NCI-H460 (cell line): ENCODE measurements at regions not wholly inside any gene's neighbourhood (a gene's known extent, or its start where the extent isn't known, plus 50 kb on each side); places are given as distances from the start of the nearest gene placed in this dataset.

Experiments
- DNase-seq: peaks from one replicate; pipeline ENCODE4 v3.0.0-alpha.2; 2016; ENCODE audit warnings: low read depth; ENCODE audit errors: extremely low read depth

DNA sequence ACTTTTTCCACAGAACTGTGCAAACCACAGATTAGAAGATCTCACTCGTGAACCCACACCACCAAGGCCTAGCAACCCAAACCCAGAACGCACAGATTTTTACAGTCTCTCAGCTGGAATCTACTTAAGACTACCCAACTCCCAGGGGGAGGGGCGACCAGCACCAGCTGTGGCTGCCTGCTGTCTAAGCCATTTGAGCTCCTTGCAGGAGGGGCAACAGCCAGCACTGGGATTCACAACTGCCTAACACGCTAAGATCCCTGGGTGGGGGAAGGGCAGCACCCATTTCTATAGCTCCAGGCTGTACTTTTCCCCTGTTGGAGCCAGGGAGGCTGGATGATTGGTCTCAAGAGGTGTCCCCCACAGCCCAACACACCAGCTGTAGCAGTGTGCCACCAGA is 368.8 kb downstream of the SUCLA2 start:
- DNase-seq, result no peak

DNA sequence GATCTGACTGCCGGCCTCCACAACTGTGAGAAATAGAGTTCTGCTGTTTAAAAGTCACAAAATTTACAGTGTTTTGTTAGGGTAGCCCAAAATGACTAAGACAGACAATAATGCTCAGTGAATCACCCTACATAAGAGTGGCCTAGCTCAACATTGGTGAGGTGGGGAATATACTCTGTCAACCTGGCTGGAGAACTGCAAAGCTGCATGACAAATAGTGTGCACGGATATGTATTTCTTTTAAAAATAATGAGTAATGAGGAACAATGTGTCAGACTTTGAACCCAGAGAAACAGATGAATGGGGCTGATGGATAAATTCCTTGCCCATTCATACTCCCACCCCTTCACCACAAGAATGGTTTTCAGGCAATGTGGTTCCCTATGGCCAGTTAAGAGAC is 372.4 kb downstream of the SUCLA2 start:
- no peak for DNase-seq

DNA sequence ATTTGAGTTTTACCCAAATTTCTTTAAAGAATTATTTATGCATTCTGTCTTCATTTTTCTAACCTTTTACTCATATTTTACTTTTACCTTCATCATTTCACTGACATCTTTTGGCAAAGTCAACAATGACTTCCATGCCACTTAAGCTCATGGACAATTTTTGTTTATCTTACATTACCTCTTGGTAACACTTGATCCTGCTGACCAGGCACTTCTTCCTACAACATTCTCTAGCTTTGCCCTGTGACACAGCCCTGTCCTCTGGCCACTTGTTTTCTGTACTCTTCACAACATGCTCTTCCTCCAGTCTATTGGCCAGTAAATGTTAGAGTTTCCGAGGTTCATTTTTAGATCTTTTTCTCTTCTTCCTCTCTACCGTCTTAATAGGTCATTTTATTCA is 377.2 kb downstream of the SUCLA2 start:
- DNase-seq, result no peak

DNA sequence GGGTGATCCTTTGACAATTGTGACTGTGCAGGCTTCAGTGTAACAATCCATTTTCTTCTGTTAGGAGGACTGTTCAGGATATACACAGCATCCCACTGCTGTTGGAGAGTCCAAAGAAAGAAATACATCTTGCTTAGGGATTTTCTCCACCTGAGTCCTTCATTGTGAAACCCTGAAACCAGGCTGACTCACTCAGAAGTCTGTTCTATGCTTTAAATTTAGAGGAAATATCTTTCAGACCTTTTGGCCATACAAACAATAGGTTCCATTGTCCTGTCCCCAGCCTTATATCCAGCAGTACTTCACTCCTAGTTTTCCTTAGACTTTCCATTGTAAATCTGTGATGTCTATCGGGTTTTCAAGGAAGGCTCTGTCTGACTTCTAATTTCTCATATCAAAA is 379.1 kb downstream of the SUCLA2 start:
- no peak for DNase-seq

DNA sequence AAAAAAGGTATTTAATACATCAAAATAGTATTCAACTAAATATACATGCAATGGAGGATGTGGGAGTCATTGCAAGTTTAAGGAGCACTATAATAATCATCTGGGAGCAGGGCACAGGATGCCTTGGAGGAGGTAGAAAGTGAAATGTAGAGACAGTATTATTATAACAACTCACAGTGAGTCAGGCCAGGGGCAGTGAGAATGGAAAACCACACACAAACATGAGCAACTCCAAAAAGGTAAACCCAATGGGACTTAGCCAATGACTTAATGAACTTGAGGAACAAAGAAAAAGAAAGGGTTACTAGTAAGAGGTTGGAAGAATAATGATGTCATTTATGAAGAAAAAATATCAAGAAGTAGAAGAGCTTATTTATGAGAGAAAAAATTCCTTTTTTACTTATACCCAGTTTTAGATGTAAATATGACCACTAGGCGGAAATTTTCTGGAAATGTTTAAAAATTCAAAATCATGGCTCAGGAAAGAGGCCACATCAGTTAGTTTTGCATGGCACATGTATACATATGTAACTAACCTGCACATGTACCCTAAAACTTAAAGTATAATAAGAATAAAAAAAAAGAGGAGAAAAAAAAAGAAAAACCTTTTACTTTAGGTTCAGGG is 389.3 kb downstream of the SUCLA2 start:
- no peak for DNase-seq

DNA sequence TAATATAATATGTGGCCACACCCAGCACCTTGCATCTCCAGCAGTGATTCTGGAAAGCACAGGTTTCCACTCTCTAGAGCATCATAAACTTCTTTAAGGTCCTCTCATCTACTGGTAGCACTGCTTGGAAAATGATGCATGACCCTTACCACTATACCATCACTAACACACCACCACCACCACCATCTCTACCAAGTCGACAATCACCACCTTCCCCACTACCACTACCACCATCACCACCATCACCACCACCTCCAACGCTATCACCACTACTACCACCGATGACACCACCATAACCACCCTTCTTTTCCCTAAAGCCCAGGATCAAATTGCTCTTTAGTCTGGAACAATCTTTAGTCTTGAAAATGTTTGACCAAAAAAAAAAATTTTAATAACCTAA is 390.4 kb downstream of the SUCLA2 start:
- no peak for DNase-seq

DNA sequence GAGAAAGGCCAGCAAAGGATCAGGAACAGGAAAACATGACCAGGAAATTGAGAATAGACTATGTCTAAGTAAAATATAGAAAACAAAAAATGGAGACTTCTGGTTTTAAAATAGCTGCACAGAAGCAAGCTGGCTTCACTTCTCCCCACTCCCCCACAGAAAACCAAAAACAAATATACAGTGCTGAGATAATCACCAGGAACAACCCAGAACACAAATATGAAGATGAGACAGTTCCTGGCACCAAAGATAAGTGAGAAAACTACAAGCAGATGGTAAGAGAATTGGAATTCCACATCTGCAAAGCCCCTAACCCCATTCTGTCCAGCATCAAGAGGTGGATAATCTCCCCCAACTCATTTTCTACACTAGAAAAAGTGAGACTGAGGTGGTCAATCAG is 397.7 kb downstream of the SUCLA2 start:
- DNase-seq, result no peak

DNA sequence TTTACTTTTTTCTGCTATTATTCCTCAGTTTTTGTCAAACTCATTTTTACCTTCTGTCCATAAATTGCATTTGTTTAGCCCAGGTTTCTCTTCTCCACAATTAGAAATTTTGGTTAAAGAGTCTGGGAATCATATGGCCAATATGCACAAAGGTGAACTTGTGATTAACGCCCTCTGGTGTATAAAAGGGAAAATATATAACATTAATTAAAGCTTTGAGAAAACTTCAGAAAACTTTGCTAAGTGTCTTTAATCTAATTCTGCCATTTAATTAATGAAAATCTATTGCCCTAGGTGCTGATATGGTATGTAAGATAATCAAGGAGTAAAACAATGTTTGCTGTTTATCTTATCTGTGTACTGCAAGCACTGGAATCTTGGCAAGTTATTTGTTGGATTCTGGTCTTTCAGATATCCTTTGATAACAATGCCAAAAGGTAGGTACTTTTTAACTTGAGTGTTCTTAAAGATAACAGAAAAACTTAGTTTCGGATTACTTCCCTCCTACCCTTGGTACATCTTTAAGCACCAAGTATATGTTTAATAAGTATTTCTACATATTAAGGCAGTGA is 402.6 kb downstream of the SUCLA2 start:
- DNase-seq, result peak; percentile 4

DNA sequence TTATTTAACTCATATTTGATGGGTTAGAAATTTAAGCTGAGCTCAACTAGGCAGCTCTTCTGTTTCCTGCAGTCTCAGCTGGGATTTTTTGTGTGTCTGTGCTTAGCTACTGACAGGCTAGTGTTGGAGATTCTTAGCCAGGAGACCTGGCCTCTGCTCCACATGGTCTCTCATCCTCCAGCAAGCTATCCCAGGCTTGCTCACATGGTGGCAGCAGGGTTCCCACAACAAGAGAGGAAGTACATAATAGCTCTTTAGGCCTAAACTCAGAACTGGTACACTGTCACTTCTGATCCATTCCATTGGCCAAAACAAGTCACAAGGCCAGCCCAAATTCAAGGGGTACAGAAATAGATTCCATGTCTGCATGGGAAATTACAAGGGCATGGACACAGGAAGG is 406.2 kb downstream of the SUCLA2 start:
- no peak for DNase-seq

DNA sequence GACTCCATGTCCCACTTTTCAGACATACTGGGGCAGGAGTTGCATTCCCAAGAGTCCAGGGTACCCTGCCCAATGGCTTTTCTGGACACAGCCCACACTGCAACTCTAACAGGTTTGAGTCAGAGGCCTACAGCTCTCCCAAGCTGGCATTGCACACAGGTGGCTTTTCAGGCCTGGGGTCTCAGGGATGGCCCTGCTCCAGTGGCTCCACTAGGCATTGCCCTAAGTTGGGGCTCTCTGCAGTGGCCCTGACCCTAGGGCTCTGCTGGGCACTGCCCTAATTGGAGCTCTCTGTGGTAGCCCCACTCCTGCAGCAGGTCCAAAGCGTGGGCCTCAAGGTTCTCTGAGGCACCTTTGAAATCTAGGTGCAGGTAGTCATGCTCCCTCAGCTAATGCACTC is 408.8 kb downstream of the SUCLA2 start:
- DNase-seq, result no peak

DNA sequence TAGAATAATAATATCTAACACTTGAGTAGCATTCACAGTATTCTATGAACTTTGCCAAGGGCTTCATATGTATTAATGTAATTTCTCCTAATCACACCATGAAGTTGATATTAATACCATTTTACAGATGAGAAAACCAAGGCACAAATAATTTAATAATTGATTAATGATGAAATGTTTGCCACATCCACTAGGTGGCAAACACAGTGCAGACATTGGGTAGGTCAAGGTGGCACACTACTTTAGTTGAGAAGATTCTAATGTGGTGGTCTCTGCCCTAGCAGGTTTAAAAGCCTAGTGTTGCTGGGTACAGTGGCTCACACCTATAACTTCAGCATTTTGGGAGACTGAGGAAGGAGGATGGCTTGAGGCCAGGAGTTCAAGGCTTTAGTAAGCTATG is 412.4 kb downstream of the SUCLA2 start:
- no peak for DNase-seq

DNA sequence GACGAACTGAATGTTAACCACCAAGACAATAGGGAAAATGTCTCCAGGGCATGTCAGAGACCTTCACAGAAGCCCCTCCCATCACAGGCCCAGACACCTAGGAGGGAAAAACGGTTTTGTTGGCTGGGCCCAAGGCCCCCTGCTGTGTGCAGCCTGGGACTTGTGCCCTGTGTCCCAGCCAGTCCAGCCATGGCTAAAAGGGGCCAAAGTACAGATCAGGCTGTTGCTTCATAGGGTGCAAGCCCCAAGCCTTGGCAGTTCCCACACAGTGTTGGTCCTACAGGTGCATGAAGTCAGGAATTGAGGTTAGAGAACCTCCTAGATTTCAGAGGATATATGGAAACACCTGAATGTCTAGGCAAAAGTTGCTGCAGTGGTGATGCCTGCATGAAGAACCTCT is 428.7 kb downstream of the SUCLA2 start:
- no peak for DNase-seq

DNA sequence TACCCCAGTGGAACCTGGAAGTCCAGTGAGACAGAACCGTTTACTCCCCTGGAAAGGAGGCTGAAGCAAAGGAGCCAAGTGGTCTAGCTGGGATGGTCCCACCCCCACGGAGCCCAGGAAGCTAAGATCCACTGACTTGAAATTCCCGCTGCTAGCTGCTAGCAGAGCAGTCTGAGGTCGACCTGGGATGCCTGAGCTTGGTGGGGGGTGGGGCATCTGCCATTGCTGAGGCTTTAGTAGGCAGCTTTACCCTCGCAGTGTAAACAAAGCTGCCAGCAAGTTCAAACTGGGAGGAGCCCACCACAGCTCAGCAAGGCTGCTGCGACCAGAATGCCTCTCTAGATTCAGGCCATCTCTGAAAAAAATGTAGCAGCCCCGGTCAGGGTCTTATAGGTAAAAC is 437.0 kb downstream of the SUCLA2 start:
- DNase-seq, result no peak

DNA sequence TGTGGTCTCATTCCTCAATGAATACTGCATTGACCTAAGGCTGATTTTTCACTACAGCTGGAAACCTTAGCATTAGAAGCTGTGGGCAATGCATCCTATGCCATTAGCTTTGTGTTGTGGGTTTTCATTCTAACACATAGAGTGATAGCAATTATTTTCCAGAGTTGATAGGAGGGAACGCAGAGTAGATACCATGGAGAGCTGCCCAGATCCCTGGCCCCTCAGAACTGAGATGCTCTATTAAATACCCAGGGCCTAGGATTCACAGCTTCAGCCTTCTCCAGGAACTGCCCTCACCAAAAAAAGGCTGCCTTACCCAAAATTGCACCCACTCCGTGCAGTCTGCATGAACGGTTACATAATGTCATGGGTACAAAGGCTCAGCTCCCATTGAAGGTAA is 444.4 kb downstream of the SUCLA2 start:
- DNase-seq, result no peak

DNA sequence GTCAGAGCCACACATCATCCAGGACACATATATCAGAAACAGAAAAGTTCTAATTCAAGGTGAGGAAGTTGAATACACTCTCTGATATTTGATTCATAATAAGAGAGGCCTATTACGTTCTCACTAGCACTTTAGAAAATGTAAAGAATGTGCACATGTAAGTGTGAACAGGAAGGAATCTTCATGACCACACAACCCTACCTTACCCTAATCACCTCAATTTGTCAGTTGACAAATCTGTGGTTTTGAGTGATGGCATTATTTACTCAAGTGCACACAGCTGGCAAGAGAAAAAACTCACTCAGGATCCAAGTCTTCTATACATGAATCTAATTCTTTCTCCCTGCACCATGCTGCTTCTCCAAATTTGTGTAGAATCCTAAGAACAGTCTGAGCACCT is 445.8 kb downstream of the SUCLA2 start:
- DNase-seq, result peak; percentile 44

DNA sequence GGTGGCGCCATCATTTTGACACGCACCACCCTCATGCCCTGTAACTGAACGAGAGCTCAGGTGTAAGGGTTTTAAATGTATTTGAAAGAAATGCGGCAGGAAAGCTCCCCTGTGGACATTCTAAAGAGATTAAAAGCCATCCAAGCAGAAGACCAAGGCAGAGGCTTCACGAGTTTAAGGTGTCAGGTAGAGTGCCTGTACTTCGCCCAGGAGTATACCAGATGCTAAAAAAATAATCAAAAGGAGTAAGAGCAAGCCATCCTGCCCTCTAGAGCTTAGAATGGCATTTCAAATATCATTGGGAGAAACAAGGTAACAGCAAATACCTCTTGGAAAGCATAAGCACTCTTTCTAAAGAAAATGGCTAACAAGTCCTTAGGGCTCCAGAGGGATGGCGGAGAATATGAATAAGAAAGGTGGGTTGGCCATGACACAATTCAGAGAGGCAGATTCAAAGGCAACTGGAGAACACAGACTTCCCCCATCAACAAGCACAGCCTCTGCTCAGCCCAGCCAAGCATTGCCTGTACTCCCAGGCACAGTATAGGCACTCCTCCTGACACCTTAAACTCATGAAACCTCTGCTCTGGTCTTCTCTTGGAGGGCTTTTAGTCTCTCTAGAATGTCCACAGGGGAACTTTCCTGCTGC is 447.6 kb downstream of the SUCLA2 start:
- DNase-seq, result no peak

DNA sequence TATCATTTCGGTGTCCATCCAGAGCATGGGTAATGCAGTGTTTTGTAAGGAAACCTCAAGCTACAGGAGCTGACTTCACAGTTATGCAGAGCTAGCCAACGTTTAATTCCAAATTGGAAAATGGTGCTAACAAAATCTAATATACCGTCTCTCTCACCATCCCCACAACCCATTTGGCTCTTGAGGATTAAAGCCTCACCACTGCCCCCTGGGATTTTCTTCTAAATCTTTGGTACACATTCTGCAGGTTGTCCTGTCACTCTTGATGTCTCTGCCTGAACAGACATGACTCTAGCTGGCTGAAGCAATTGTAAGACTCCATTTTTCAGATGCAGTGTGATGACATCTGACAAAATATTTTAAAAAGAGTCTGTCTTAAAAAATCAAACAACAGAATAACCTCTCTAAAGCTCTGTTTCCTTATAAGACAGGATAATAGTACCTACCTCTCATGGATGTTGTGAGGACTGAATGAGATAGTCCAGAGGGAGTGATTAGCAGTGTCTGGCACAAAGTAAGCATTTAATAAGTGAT is 451.8 kb downstream of the SUCLA2 start:
- no peak for DNase-seq

DNA sequence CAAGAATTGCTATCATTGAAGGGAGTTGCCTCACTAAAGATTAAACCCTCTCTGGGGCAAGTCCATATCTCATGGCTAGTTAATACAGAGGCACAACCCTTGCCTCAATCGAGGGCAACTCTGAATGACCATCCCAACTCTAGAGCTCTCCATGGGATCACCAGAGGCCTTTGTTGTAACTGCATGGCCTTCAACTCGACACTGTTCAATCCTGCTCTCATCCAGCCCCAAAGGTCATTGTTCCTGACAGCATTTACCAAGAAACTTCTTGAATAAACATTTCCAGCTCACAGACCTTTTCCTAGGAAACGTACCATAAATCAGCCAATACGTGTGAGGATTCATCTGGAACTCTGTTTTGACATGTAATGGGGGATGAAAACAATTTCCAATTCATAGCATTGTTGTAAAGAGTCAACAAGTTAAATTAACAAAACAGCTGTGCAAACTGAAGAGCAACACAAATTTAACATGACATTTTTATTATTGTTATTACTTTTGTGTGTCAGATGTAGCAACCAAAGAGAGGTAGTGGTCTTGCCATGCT is 452.7 kb downstream of the SUCLA2 start:
- DNase-seq, result no peak

DNA sequence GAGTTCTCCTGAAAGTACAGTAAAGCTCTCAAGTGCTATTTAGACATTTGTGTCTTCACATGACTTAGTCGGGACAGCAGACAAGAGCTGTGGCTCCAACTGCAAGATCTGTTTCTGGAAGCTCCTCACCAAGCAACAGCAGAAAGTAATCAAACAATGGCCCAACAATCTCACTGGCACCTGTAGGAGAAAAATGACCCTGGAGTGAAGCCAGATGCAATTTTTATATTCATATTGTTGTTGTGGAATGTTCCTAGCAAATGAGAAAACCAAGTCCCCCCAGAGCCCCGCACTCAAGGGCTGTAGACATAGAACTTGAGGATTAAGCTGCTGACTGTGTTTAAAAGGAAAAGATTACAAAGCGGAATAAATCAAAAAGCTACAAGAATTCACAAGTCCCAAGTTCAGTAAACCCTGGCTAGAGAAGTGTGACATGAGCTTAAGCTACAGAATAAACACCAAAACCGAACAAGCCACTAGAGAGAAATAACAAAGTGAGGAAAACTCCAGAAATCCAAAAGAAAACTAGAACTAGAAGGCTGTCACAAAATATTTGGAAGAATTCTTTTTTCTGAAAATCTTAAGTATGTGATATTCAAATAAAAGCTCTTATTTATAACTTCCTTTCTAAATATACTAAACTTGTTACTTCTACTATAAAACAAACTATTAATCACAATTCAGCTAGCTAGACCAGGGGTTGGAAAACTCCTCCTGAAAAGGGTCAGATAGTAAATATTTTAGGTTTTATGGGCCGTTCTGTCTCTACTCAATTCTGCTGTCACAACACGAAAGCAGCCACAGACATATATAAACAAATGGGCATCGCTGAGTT is 454.5 kb downstream of the SUCLA2 start:
- DNase-seq, result no peak

DNA sequence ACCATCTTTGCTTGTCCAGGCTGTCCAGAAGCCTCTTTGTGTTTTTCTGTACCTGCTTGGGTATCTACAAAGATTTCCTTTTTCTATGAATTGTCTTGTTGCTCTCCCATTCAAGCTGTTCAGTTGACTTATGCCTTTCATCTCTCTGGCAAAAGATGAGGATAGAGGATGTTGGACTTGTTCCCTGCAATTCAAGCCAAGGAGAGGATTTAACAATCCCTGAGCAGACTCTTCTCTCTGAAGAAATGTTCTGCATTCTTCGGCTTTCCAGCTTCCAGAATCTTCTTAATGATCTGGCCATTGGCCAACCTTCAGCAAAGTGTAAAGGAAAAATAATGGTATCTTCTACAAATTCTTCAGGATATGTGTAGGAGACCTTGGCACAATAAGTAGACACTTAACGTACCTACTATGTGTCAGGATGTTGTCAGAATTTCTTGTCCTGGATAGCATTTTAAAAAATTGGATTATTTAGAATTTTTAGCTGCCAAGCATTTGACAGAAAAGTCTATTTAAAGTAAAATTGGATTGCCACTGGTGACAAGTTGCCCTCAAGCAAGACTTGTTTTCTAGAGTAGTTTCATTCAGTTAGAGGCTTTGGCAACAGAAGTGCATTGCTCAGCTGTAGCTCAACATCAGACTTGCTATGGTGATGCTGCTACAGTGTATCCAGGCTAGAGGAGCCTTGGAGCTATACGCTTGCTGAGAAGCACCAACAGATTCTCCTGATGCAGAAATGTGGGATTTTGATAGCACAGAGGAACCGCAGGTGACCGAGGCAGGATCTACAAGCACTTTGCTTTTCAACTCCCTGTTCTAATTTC is 455.7 kb downstream of the SUCLA2 start:
- no peak for DNase-seq
